RWPE1 (cell line): ENCODE measurements at regions not wholly inside any gene's neighbourhood (a gene's known extent, or its start where the extent isn't known, plus 50 kb on each side); places are given as distances from the start of the nearest gene placed in this dataset.

Experiments used
- CTCF ChIA-PET: fragments of 350-600 bp; sonication (Branson Sonifier 250); formaldehyde crosslinking; extraction: SDS; loops from one replicate; lab custom pipeline; 2021; lab: Yijun Ruan, JAX
- POLR2A ChIA-PET: fragments of 400-600 bp; formaldehyde crosslinking; extraction: SDS; loops from one replicate; lab custom pipeline; 2020; ENCODE audit warnings: antibody characterized with exemption; ENCODE audit not compliant: low non-redundant PET; lab: Yijun Ruan, JAX
- DNase-seq: peaks from one replicate; pipeline ENCODE4 v3.0.0; 2012; ENCODE audit warnings: low spot score
- H3K27ac ChIP-seq: fragments of 450-650 bp; 2 replicates; pipeline ENCODE4 v1.5.1; 2017
- TF ChIP-seq, protein P1 (sequence below): fragments of 450-650 bp; conservative IDR thresholded peaks from 2 replicates; pipeline ENCODE4 v1.5.1; 2017; ENCODE audit warnings: low read depth, mild to moderate bottlenecking

DNA sequence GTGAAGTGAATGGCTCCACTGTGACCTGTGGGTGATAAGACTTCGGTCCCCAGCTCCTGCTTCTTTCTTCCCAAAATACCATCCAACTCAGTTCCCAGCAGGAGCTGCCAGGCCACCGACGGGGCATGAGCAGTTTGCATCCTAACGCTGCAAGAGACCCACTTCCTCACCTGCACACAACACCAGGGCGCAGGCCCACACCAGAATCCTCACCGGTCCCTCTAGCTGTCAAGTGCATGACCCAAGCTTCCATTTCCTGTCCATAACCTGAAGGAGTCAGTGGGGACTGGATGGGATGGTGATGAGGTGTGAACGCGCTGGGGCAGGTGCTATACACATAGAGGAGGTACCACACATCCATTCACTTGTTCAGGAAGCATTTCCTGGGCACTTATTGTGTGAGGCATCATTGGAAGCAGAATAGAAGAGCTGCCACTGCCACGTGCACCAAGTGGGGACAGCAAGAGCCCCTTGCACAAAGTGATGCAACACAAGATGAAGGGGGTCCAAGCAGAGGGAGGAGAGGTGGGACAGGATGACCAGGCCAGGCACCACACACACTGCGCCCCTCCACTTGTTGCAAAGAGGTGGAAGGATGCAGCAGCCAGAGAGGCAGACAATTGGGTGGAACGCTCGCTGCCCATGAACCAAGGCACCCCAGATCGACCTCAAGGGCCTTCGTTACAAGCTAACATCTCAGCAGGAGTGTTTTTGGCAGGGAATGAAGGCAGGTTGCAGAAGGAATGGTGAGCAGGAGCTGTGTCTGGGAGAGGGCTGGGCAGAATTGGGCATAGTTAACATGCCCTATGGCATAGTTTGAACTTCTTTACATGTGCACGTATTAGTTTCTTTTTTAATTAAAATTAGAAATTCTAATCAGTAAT lies 605.8 kb upstream of the MGMT start:
- TF ChIP-seq, protein P1, sequence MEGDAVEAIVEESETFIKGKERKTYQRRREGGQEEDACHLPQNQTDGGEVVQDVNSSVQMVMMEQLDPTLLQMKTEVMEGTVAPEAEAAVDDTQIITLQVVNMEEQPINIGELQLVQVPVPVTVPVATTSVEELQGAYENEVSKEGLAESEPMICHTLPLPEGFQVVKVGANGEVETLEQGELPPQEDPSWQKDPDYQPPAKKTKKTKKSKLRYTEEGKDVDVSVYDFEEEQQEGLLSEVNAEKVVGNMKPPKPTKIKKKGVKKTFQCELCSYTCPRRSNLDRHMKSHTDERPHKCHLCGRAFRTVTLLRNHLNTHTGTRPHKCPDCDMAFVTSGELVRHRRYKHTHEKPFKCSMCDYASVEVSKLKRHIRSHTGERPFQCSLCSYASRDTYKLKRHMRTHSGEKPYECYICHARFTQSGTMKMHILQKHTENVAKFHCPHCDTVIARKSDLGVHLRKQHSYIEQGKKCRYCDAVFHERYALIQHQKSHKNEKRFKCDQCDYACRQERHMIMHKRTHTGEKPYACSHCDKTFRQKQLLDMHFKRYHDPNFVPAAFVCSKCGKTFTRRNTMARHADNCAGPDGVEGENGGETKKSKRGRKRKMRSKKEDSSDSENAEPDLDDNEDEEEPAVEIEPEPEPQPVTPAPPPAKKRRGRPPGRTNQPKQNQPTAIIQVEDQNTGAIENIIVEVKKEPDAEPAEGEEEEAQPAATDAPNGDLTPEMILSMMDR: no peak
- no peak for DNase-seq
- no peak overlapping the region for H3K27ac ChIP-seq
- ChIA-PET CTCF (interaction anchor here (0.5 to 1.1 kb wide), 2 partner anchors 21 to 1210 kb away, joined by 3 read pairs; no protein-coding TSS in a partner anchor), POLR2A (no interaction called here)

DNA sequence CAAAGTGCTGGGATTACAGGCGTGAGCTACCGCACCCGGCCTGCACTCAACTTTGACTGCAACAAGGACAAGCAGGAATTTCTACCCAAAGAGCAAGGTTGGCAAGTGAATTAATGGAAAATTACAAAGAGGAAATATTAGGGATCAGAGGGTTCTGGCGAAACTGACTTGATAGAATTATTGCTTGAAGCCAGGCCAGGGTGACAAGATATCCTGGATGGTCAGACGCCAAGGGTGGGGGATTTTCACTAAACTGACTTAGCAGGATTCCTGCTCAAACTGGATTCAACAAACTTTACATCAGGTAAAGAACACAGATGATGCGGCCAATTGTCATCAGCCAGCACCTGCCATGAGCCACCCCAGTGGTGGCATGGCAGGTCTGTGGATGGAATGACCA lies 603.6 kb upstream of the MGMT start:
- TF ChIP-seq, protein P1: no peak
- ChIA-PET POLR2A (no interaction called here), CTCF (no interaction called here)
- no peak for DNase-seq
- no peak overlapping the region for H3K27ac ChIP-seq

DNA sequence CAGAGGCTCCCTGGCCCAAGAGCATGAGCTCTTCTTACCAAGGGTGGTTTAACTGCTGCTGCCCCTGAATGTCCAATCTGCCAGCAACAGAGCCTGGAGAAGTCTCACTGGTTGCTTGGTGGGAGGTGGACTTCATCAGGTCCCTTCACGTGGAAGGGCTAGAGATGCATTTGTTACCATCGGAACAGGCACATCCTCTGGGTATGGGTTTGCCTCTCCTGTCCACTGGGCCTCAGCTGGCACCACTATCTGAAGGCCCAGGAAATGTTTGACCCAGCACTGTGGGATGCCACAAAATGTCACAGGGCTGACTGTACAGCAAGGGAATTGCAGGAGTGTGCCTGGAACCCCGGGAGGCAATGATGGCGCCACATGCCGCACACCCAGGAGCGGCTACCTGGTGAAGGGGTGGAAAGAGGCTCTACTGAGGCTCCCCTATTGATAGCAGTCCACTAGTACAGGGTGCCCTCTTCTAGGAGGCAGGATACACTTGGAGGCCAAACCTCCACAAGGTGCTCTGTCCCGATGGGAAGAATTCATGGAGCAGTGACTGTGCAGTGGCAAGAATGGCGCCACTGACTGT lies 603.1 kb upstream of the MGMT start:
- no peak overlapping the region for H3K27ac ChIP-seq
- DNase-seq: no peak
- TF ChIP-seq, protein P1: no peak
- CTCF ChIA-PET: no interaction called here
- POLR2A ChIA-PET: no interaction called here

DNA sequence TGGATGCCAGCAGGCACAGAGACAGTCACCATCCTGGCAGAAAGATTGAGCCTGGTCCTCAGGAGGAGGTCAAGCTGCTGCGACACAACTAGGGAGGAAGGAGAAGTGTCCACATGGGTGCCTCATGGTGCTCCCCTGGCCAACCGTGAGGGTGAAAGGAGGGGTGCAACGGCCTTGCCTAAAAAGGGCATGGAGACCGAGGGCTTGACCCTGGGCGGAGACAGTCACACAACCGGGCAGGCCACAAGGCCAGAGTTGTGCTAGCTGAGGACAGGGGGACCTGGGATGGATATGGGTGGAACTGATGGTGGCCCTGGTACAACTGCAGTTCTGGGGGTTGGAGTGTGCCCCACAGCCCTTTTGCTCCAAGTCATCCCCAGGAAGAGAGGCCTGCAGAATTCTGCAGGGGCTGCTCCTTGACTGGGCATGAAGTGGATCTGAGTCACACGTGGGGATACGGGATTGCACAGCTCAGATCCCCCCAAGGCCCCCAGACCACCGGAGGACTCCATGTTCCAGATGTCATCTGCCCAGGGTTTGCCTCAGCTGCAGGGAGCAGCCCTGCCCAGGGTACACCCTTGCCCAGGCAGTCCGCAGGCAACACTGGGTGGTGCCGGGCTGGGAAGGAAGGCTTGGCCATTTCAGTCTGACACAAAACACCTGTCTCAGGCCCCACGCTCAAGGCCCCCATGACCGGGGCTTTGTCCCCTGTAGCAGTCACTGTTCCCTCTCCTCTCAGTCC lies 602.3 kb upstream of the MGMT start:
- CTCF ChIA-PET: no interaction called here
- H3K27ac ChIP-seq: no peak overlapping the region
- no peak for DNase-seq
- POLR2A ChIA-PET: no interaction called here
- TF ChIP-seq, protein P1: no peak

DNA sequence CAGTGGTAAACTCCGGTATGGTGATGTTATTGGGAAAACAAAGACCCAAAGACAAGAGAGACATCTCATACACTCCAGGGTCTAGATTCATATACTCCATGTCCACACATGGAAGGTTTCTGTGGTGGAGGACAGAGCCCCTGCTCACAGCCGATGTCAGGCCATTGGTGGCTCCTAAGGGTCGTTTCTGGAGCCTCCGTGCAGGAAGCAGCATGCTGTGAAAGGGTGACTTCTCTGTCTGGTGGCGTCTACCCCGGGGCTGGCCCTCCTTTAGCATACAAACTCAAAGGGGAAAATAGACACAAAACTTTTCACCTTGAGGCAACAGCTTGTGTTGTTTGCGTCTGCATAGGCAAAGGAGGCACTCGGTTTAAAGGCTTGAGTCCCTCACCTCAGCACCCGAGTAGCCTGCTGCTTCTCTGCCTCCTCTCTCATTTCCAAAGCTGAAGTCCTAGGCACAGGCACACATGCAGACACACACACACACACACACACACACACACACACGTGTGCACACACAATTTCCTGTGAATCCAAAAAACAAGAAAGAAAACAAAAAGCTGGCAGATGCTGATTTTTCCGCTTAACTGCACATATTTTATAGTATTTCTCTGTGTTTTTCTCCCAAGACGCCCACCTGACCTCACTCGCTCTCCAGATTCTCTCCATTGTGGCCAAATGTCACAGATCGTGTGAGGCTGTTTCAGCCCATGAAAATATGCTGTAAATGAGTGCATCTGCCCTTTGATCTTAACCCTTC lies 601.4 kb upstream of the MGMT start:
- no peak for DNase-seq
- no peak overlapping the region for H3K27ac ChIP-seq
- TF ChIP-seq, protein P1: no peak
- ChIA-PET CTCF (no interaction called here), POLR2A (interaction anchor here (0.6 kb wide), 1 partner anchor 555 kb away, joined by 3 read pairs; no protein-coding TSS in a partner anchor)

DNA sequence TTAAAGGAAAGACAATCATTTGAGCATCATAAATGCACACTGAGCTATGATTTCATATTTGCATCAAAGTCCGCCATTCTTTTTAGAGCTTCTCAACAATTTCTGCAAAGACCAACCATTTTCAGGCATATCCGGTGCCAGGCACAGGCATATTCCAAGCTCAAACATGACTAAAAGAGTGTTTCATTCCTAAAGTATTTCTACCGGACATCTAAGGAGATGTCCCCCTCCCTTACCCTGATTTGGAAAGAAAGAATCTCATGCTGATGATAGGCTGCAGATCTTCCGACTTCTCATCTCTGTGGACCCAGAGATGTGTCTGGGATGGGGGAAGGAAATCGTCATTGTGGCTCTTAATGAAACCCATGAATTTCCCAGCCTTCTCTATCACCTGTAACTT lies 600.5 kb upstream of the MGMT start:
- no peak for DNase-seq
- POLR2A ChIA-PET: no interaction called here
- CTCF ChIA-PET: no interaction called here
- TF ChIP-seq, protein P1: no peak
- no peak overlapping the region for H3K27ac ChIP-seq
